HEK293T (cell line): ENCODE measurements at regions not wholly inside any gene's neighbourhood (a gene's known extent, or its start where the extent isn't known, plus 50 kb on each side); places are given as distances from the start of the nearest gene placed in this dataset.

Experiments used
- CTBP1 ChIP-seq: fragments of 450-650 bp; IDR thresholded peaks from 2 replicates; pipeline ENCODE4 v1.6.1; 2016; ENCODE audit warnings: borderline replicate concordance
- FOXM1 ChIP-seq: fragments of 450-650 bp; IDR thresholded peaks from 2 replicates; pipeline ENCODE4 v1.6.1; 2017; ENCODE audit warnings: mild to moderate bottlenecking, borderline replicate concordance

DNA sequence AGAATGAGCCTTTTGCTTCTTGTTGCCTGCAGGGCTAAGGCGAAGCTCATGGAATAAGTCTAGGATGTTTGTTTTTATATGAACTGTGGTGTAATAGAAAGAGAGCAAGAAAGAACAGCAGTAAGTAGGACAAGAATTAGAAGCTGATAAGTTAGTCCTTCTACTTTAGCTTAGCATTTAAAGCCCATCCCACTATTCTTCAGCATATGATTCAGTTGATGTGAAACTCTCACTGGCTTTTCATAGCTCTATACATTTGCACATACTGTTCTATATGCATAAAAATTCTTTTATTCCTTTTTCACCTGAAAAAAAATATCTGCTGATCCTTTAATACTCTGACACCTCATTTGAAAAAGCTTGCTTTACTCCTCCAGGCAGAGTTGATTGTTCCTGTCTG, 712.0 kb downstream of the USP25 start:
- TF ChIP-seq CTBP1 (no peak), FOXM1 (no peak)
